H9 (cell line): ENCODE measurements at regions not wholly inside any gene's neighbourhood (a gene's known extent, or its start where the extent isn't known, plus 50 kb on each side); places are given as distances from the start of the nearest gene placed in this dataset.

Experiments used
- DNase-seq: peaks from one replicate; pipeline ENCODE4 v3.0.0-alpha.2; 2017
- H2AFZ ChIP-seq: one replicate; pipeline ENCODE4 v1.6.1; 2013; ENCODE audit warnings: mild to moderate bottlenecking, low read length, control low read depth, moderate library complexity
- H2AK5ac ChIP-seq: 2 replicates; pipeline ENCODE4 v1.6.1; 2013; ENCODE audit warnings: low read length, control low read depth, mixed read lengths; ENCODE audit not compliant: insufficient read length
- H2BK120ac ChIP-seq: one replicate; pipeline ENCODE4 v1.6.1; 2013; ENCODE audit warnings: low read depth, mild to moderate bottlenecking, low read length, control low read depth, inconsistent platforms; ENCODE audit not compliant: poor library complexity, severe bottlenecking
- H2BK12ac ChIP-seq: 2 replicates; pipeline ENCODE4 v1.6.1; 2013; ENCODE audit warnings: low read length, control low read depth, mixed read lengths, low read depth; ENCODE audit not compliant: insufficient read length
- H2BK15ac ChIP-seq: 2 replicates; pipeline ENCODE4 v1.6.1; 2013; ENCODE audit warnings: low read depth, low read length, control low read depth
- H2BK20ac ChIP-seq: one replicate; pipeline ENCODE4 v1.6.1; 2013; ENCODE audit warnings: low read depth, mild to moderate bottlenecking, low read length, control low read depth, inconsistent platforms; ENCODE audit not compliant: poor library complexity, severe bottlenecking
- H2BK5ac ChIP-seq: 2 replicates; pipeline ENCODE4 v1.6.1; 2013; ENCODE audit warnings: low read length, control low read depth, mixed read lengths; ENCODE audit not compliant: insufficient read length
- H3K14ac ChIP-seq: 2 replicates; pipeline ENCODE4 v1.6.1; 2013; ENCODE audit warnings: low read length, control low read depth; ENCODE audit not compliant: insufficient read depth
- H3K18ac ChIP-seq: 2 replicates; pipeline ENCODE4 v1.6.1; 2013; ENCODE audit warnings: low read depth, mild to moderate bottlenecking, mixed read lengths, low read length, control low read depth; ENCODE audit not compliant: insufficient read length
- H3K23ac ChIP-seq: 2 replicates; pipeline ENCODE4 v1.6.1; 2013; ENCODE audit warnings: low read length, control low read depth, mixed read lengths, low read depth; ENCODE audit not compliant: insufficient read length
- H3K23me2 ChIP-seq: 2 replicates; pipeline ENCODE4 v1.6.1; 2013; ENCODE audit warnings: low read depth, mild to moderate bottlenecking, mixed read lengths, low read length, control low read depth; ENCODE audit not compliant: insufficient read length, poor library complexity, severe bottlenecking
- H3K27ac ChIP-seq: 2 replicates; pipeline ENCODE4 v1.5.1; 2013; ENCODE audit warnings: low read length, control low read depth, mixed read lengths, low read depth; ENCODE audit not compliant: insufficient read length
- H3K27me3 ChIP-seq: 2 replicates; pipeline ENCODE4 v1.6.1; 2013; ENCODE audit warnings: low read length, control low read depth, inconsistent platforms; ENCODE audit not compliant: insufficient read depth
- H3K4ac ChIP-seq: 2 replicates; pipeline ENCODE4 v1.6.1; 2013; ENCODE audit warnings: low read depth, mild to moderate bottlenecking, control low read depth, inconsistent platforms, low read length, moderate library complexity
- H3K4me1 ChIP-seq: 2 replicates; pipeline ENCODE4 v1.6.1; 2013; ENCODE audit warnings: low read length, control low read depth, inconsistent platforms; ENCODE audit not compliant: insufficient read depth
- H3K4me2 ChIP-seq: 2 replicates; pipeline ENCODE4 v1.6.1; 2013; ENCODE audit warnings: low read length, control low read depth, mixed read lengths; ENCODE audit not compliant: insufficient read length, insufficient read depth
- H3K56ac ChIP-seq: 2 replicates; pipeline ENCODE4 v1.6.1; 2013; ENCODE audit warnings: low read depth, mild to moderate bottlenecking, mixed read lengths, low read length, control low read depth; ENCODE audit not compliant: insufficient read length
- H3K79me1 ChIP-seq: 2 replicates; pipeline ENCODE4 v1.6.1; 2013; ENCODE audit warnings: low read depth, mild to moderate bottlenecking, moderate library complexity, low read length, control low read depth, inconsistent platforms; ENCODE audit not compliant: insufficient read depth, poor library complexity, severe bottlenecking
- H3K79me2 ChIP-seq: 2 replicates; pipeline ENCODE4 v1.6.1; 2013; ENCODE audit warnings: low read length, control low read depth, inconsistent platforms; ENCODE audit not compliant: insufficient read depth
- H3K9ac ChIP-seq: 2 replicates; pipeline ENCODE4 v1.6.1; 2013; ENCODE audit warnings: low read length, control low read depth, mixed read lengths; ENCODE audit not compliant: insufficient read length; ENCODE audit errors: extremely low read depth
- H3K9me3 ChIP-seq: one replicate; pipeline ENCODE4 v1.6.1; 2013; ENCODE audit warnings: low read depth, low read length, inconsistent platforms; ENCODE audit not compliant: control insufficient read depth
- H3T11ph ChIP-seq: one replicate; pipeline ENCODE4 v1.6.1; 2013; ENCODE audit warnings: mild to moderate bottlenecking, low read length, control low read depth, inconsistent platforms
- H4K20me1 ChIP-seq: one replicate; pipeline ENCODE4 v1.6.1; 2013; ENCODE audit not compliant: control insufficient read depth, insufficient read length, insufficient read depth
- H4K5ac ChIP-seq: 2 replicates; pipeline ENCODE4 v1.6.1; 2013; ENCODE audit warnings: low read depth, mild to moderate bottlenecking, mixed read lengths, low read length, control low read depth; ENCODE audit not compliant: insufficient read length
- H4K8ac ChIP-seq: replicated peaks from 2 replicates; pipeline ENCODE4 v1.6.1; 2013; ENCODE audit warnings: low read length, control low read depth, mixed read lengths, low read depth; ENCODE audit not compliant: insufficient read length
- H4K91ac ChIP-seq: 2 replicates; pipeline ENCODE4 v1.6.1; 2013; ENCODE audit warnings: low read depth, mild to moderate bottlenecking, moderate library complexity, mixed read lengths, low read length, control low read depth; ENCODE audit not compliant: insufficient read length
- H3K27ac Mint-ChIP-seq, 3 experiments: 2 replicates in 2 of 3; 3 replicates in 1 of 3; pipeline ENCODE4 v1.8.0; 2020 to 2021; ENCODE audit warnings: mixed read lengths in 3 of 3, mild to moderate bottlenecking in 1 of 3, moderate library complexity in 1 of 3
- H3K27me3 Mint-ChIP-seq: 2 replicates; pipeline ENCODE4 v1.8.0; 2021; ENCODE audit warnings: low read depth, mild to moderate bottlenecking, moderate library complexity, mixed read lengths
- H3K36me3 Mint-ChIP-seq, 3 experiments: 2 replicates in 2 of 3; 3 replicates in 1 of 3; pipeline ENCODE4 v1.8.0; 2020 to 2021; ENCODE audit warnings: low read depth in 3 of 3, mixed read lengths in 3 of 3; ENCODE audit not compliant: insufficient read depth in 1 of 3
- H3K4me1 Mint-ChIP-seq, 2 experiments: 2 replicates each; pipeline ENCODE4 v1.8.0; 2020; ENCODE audit warnings: mixed read lengths in 2 of 2
- H3K4me3 Mint-ChIP-seq, 2 experiments: 2 replicates in 1 of 2; 3 replicates in 1 of 2; pipeline ENCODE4 v1.8.0; 2020 to 2021; ENCODE audit warnings: mild to moderate bottlenecking in 2 of 2, mixed read lengths in 2 of 2, moderate library complexity in 1 of 2
- H3K9me3 Mint-ChIP-seq, 2 experiments: 2 replicates in 1 of 2; 3 replicates in 1 of 2; pipeline ENCODE4 v1.8.0; 2020; ENCODE audit warnings: mild to moderate bottlenecking in 2 of 2, mixed read lengths in 2 of 2, moderate library complexity in 1 of 2
- CTCF ChIP-seq: fragments of 200-600 bp; sonication (generic); conservative IDR thresholded peaks from 3 replicates; pipeline ENCODE4 v1.8.0; 2021; ENCODE audit warnings: antibody characterized with exemption, mild to moderate bottlenecking
- WGBS: extraction: QIAGEN DNeasy Blood & Tissue Kit; methylation state at CpG from one replicate; pipeline ENCODE4 v1.1.7; 2013; ENCODE audit warnings: missing lambda C conversion rate, low lambda C conversion rate, mixed read lengths; ENCODE audit not compliant: insufficient read length; ENCODE audit errors: extremely low coverage; 5-methylcytosine and 5-hydroxymethylcytosine counted together

- no peaks in the 10 kb centered on the region; a peak in 1 of 7 replicates for H3K36me3 Mint-ChIP-seq
- peaks cover 5% of the 10 kb centered on the region; the same call in 1 of the 2 replicates for H3K27me3 Mint-ChIP-seq
- peaks cover 0 to 8% of the 10 kb centered on the region in 2 experiments; a peak in 2 of 4 replicates for H3K4me1 Mint-ChIP-seq
- H3K9me3 Mint-ChIP-seq = no peaks in the 10 kb centered on the region; a peak in 1 of 5 replicates
- H2AK5ac ChIP-seq = no peak overlapping the region
- no peaks in the 10 kb centered on the region for H4K20me1 ChIP-seq
- no peak overlapping the region for H3K23ac ChIP-seq
- H3K56ac ChIP-seq = no peak overlapping the region
- no peak for TF ChIP-seq CTCF
- no peak overlapping the region for H4K5ac ChIP-seq
- no peak overlapping the region for H2BK120ac ChIP-seq
- H2BK12ac ChIP-seq = no peak overlapping the region
- H3K27ac ChIP-seq = no peak overlapping the region
- no peaks in the 10 kb centered on the region for H3K79me2 ChIP-seq
- no peaks in the 10 kb centered on the region for H3K27me3 ChIP-seq
- DNase-seq = no peak
- no peak overlapping the region for H3K18ac ChIP-seq
- H2AFZ ChIP-seq = no peak overlapping the region
- H3K4ac ChIP-seq = no peak overlapping the region
- no peaks in the 10 kb centered on the region for H3K79me1 ChIP-seq
- H3T11ph ChIP-seq = no peak overlapping the region
- no peak overlapping the region; a peak in 1 of 7 replicates for H3K27ac Mint-ChIP-seq
- H2BK20ac ChIP-seq = no peak overlapping the region
- H3K23me2 ChIP-seq = no peaks in the 10 kb centered on the region
- no peak overlapping the region for H3K4me2 ChIP-seq
- no peak overlapping the region for H3K9ac ChIP-seq
- no peaks in the 10 kb centered on the region for H3K9me3 ChIP-seq
- no peak overlapping the region for H3K14ac ChIP-seq
- H4K91ac ChIP-seq = no peak overlapping the region
- no peak overlapping the region for H2BK15ac ChIP-seq
- H3K4me3 Mint-ChIP-seq = no peak overlapping the region
- H4K8ac ChIP-seq = no peak overlapping the region
- H3K4me1 ChIP-seq = no peaks in the 10 kb centered on the region
- no peak overlapping the region for H2BK5ac ChIP-seq
- WGBS = no CpG with 5 or more reads among the region's 10 CpGs
Measured at GRCh38 chr1:10917513-10918454, 94.7 kb upstream of the TARDBP start.
